CD14-positive monocyte (primary cell): ENCODE measurements at regions not wholly inside any gene's neighbourhood (a gene's known extent, or its start where the extent isn't known, plus 50 kb on each side); places are given as distances from the start of the nearest gene placed in this dataset.

Experiments used
- DNase-seq, 3 donors: peaks; one replicate each; pipeline ENCODE4 v3.0.0-alpha.2; 2011 to 2022
- H2AFZ ChIP-seq: 2 replicates; pipeline ENCODE4 v1.6.0; 2012; ENCODE audit warnings: mild to moderate bottlenecking, low read depth, low read length, inconsistent platforms; ENCODE audit not compliant: insufficient read depth, poor library complexity, severe bottlenecking
- H3K27ac ChIP-seq, 2 donors: 1 replicate in 1 of 2; 2 replicates in 1 of 2; pipeline ENCODE4 v1.5.1; 2012 to 2013; ENCODE audit warnings: low read length in 2 of 2, control low read depth in 1 of 2, inconsistent platforms in 1 of 2, low read depth in 1 of 2, mild to moderate bottlenecking in 1 of 2
- H3K27me3 ChIP-seq, 2 donors: one replicate each; pipeline versions ENCODE4 v1.6.0 to v1.6.1; 2011 to 2013; ENCODE audit warnings: low read length in 2 of 2; ENCODE audit not compliant: control insufficient read depth in 2 of 2, insufficient read depth in 2 of 2
- H3K36me3 ChIP-seq, 2 donors: replicated peaks in 1 of 2; 1 replicate in 1 of 2; 2 replicates in 1 of 2; pipeline versions ENCODE4 v1.5.1 to v1.6.1; 2012 to 2013; ENCODE audit warnings: low read length in 2 of 2, control low read depth in 1 of 2, inconsistent platforms in 1 of 2, mild to moderate bottlenecking in 1 of 2; ENCODE audit not compliant: insufficient read depth in 2 of 2, control insufficient read depth in 1 of 2
- H3K4me1 ChIP-seq, 2 donors: 1 replicate in 1 of 2; 2 replicates in 1 of 2; pipeline versions ENCODE4 v1.5.1 to v1.6.1; 2012 to 2013; ENCODE audit warnings: low read length in 2 of 2, control low read depth in 1 of 2, inconsistent platforms in 1 of 2, mild to moderate bottlenecking in 1 of 2, moderate library complexity in 1 of 2; ENCODE audit not compliant: insufficient read depth in 2 of 2, control insufficient read depth in 1 of 2
- H3K4me2 ChIP-seq: replicated peaks from 2 replicates; pipeline ENCODE3; 2012; ENCODE audit warnings: low read length, moderate library complexity, mild to moderate bottlenecking; ENCODE audit not compliant: poor library complexity, severe bottlenecking; ENCODE audit errors: extremely low read depth
- H3K4me3 ChIP-seq, 3 experiments: fragments of 200-600 bp in 1 of 3; sonication (generic) in 1 of 3; replicated peaks in 1 of 3; 1 replicate in 2 of 3; 2 replicates in 1 of 3; pipeline ENCODE4 v1.5.1; 2011 to 2013; ENCODE audit warnings: low read length in 3 of 3, mild to moderate bottlenecking in 3 of 3, control low read depth in 2 of 3, low read depth in 2 of 3, inconsistent platforms in 1 of 3, moderate library complexity in 1 of 3
- H3K79me2 ChIP-seq: 2 replicates; pipeline ENCODE4 v1.6.0; 2012; ENCODE audit warnings: mild to moderate bottlenecking, control low read depth, inconsistent platforms, low read length, moderate library complexity; ENCODE audit not compliant: insufficient read depth
- H3K9ac ChIP-seq: 2 replicates; pipeline ENCODE4 v1.6.0; 2017; ENCODE audit warnings: low read length, mild to moderate bottlenecking; ENCODE audit not compliant: insufficient read depth, poor library complexity, severe bottlenecking
- H3K9me3 ChIP-seq, 2 donors: replicated peaks in 1 of 2; 1 replicate in 1 of 2; 2 replicates in 1 of 2; pipeline versions ENCODE4 v1.5.1 to v1.6.1; 2012 to 2013; ENCODE audit warnings: low read length in 2 of 2, control low read depth in 1 of 2; ENCODE audit not compliant: control insufficient read depth in 1 of 2, insufficient read depth in 1 of 2
- H4K20me1 ChIP-seq: 2 replicates; pipeline ENCODE4 v1.6.0; 2012; ENCODE audit warnings: mild to moderate bottlenecking, low read length, control low read depth, moderate library complexity; ENCODE audit not compliant: insufficient read depth
- H3K27ac Mint-ChIP-seq, 7 donors: one replicate each; pipeline ENCODE4 v1.8.0; 2020; ENCODE audit warnings: mild to moderate bottlenecking in 7 of 7, mixed read lengths in 7 of 7, moderate library complexity in 6 of 7, inconsistent platforms in 2 of 7
- H3K27me3 Mint-ChIP-seq, 3 donors: one replicate each; pipeline ENCODE4 v1.8.0; 2021 to 2022; ENCODE audit warnings: low read depth in 3 of 3, mild to moderate bottlenecking in 3 of 3, mixed read lengths in 3 of 3, moderate library complexity in 3 of 3, inconsistent platforms in 1 of 3
- H3K36me3 Mint-ChIP-seq, 2 donors: one replicate each; pipeline ENCODE4 v1.8.0; 2020; ENCODE audit warnings: mixed read lengths in 2 of 2, inconsistent platforms in 1 of 2, mild to moderate bottlenecking in 1 of 2
- H3K4me1 Mint-ChIP-seq: one replicate; pipeline ENCODE4 v1.8.0; 2020; ENCODE audit warnings: mild to moderate bottlenecking, mixed read lengths
- H3K4me3 Mint-ChIP-seq, 2 donors: one replicate each; pipeline ENCODE4 v1.8.0; 2020; ENCODE audit warnings: mild to moderate bottlenecking in 2 of 2, mixed read lengths in 2 of 2, moderate library complexity in 1 of 2
- H3K9me3 Mint-ChIP-seq, 7 donors: one replicate each; pipeline ENCODE4 v1.8.0; 2020 to 2022; ENCODE audit warnings: mixed read lengths in 7 of 7, mild to moderate bottlenecking in 6 of 7, moderate library complexity in 6 of 7, inconsistent platforms in 2 of 7
- CTCF ChIP-seq: fragments of 200-600 bp; IDR thresholded peaks from one replicate; pipeline ENCODE4 v1.8.0; 2022; ENCODE audit warnings: antibody characterized with exemption, mild to moderate bottlenecking
- WGBS: methylation state at CpG from one replicate; pipeline ENCODE4 v1.1.5; 2013; ENCODE audit warnings: missing lambda C conversion rate; ENCODE audit not compliant: insufficient coverage; 5-methylcytosine and 5-hydroxymethylcytosine counted together
- intact Hi-C, 2 donors: fragments of 100-400 bp; cut with micrococcal nuclease; formaldehyde crosslinking; loops; one replicate each; pipeline versions ENCODE4 v1.15.0 to v1.15.1; 2023

DNA sequence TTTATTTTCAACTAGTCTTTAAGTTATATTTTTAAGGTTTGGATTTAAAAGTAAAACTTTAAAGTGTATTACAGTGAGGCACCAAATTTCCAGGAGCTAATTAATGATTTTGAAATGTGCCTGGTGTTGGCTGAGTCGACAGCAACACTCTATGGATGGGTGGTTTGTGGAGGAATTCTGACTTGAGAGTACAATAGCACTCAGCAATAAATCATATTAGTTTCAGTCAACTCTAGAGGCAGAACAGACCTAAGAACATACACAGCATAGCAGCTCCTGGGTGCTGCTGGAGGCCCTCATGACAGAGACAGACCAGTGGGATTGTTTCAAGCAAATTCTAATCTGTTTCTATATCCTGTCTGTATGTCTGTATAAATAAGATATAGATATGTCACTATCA is 673.4 kb downstream of the TRIML1 start:
- H3K4me2 ChIP-seq, result no peak overlapping the region
- no peaks in the 10 kb centered on the region for H3K79me2 ChIP-seq
- no peak overlapping the region for H3K27ac ChIP-seq
- Mint-ChIP-seq H3K9me3 (peaks cover 0 to 5% (median 0%) of the 10 kb centered on the region in 7 donors), H3K27me3 (peaks cover 0 to 1% (median 0%) of the 10 kb centered on the region in 3 donors), H3K4me1 (no peaks in the 10 kb centered on the region), H3K36me3 (no peaks in the 10 kb centered on the region), H3K27ac (no peak overlapping the region), H3K4me3 (no peak overlapping the region)
- intact Hi-C loops, result no loop called here
- H3K4me3 ChIP-seq, result no peak overlapping the region
- DNase-seq, result no peak
- H3K9ac ChIP-seq, result no peak overlapping the region
- no peaks in the 10 kb centered on the region for H4K20me1 ChIP-seq
- no CpG with 5 or more reads among the region's 1 CpG for WGBS
- H3K36me3 ChIP-seq, result no peaks in the 10 kb centered on the region
- TF ChIP-seq CTCF, result no peak
- H2AFZ ChIP-seq, result no peak overlapping the region
- no peaks in the 10 kb centered on the region for H3K4me1 ChIP-seq
- no peaks in the 10 kb centered on the region for H3K27me3 ChIP-seq
- no peaks in the 10 kb centered on the region for H3K9me3 ChIP-seq

GRCh38 chr4:188818300-188818699 is 679.1 kb downstream of the TRIML1 start:
- Mint-ChIP-seq H3K36me3 (no peaks in the 10 kb centered on the region), H3K4me1 (no peaks in the 10 kb centered on the region), H3K9me3 (peaks cover 0 to 7% (median 2%) of the 10 kb centered on the region in 7 donors), H3K4me3 (no peak overlapping the region), H3K27ac (no peak overlapping the region), H3K27me3 (peaks cover 0 to 1% (median 0%) of the 10 kb centered on the region in 3 donors)
- no peaks in the 10 kb centered on the region for H4K20me1 ChIP-seq
- H3K27me3 ChIP-seq, result no peaks in the 10 kb centered on the region
- H3K27ac ChIP-seq, result no peak overlapping the region
- no peaks in the 10 kb centered on the region for H3K36me3 ChIP-seq
- H3K9me3 ChIP-seq, result peaks cover 0 to 3% of the 10 kb centered on the region in 2 donors
- no peak overlapping the region for H3K4me2 ChIP-seq
- intact Hi-C loops, result no loop called here
- H3K9ac ChIP-seq, result no peak overlapping the region
- 100% methylated on average over 1 of the region's 6 CpGs for WGBS
- no peak for DNase-seq
- no peak overlapping the region for H3K4me3 ChIP-seq
- TF ChIP-seq CTCF, result no peak
- no peak overlapping the region for H2AFZ ChIP-seq
- H3K79me2 ChIP-seq, result no peaks in the 10 kb centered on the region
- H3K4me1 ChIP-seq, result no peaks in the 10 kb centered on the region
